ENCODE measurements at regions not wholly inside any gene's neighbourhood (a gene's known extent, or its start where the extent isn't known, plus 50 kb on each side); places are given as distances from the start of the nearest gene placed in this dataset.

GRCh38 chr13:40197936-40198595 lies 468.4 kb downstream of the FOXO1 start:
- intact Hi-C loops (cut with DNase I) = no loop called here
- DNase-seq (no peak), ATAC-seq (no peak)
- H3K9me3 ChIP-seq = no peaks in the 10 kb centered on the region
- no peak for TF ChIP-seq CTCF (IDR thresholded peaks at IDR 0.05)
- 70 to 72% (median 71%) methylated on average over 4 of the region's 4 CpGs for WGBS, 3 donors
- no peaks in the 10 kb centered on the region for H3K27me3 ChIP-seq (ENCODE audit: insufficient read depth in 3 of 3, low read length in 2 of 3)
- no peak overlapping the region for H3K27ac ChIP-seq
- H3K4me3 ChIP-seq = no peak overlapping the region
- H3K4me1 ChIP-seq = peaks cover 10% of the 10 kb centered on the region
- no peaks in the 10 kb centered on the region for H3K36me3 ChIP-seq (ENCODE audit: insufficient read depth in 1 of 2, low read depth in 1 of 2)

GRCh38 chr13:40200273-40200978 lies 466.0 kb downstream of the FOXO1 start:
- no peak for TF ChIP-seq CTCF (IDR thresholded peaks at IDR 0.05)
- no peak overlapping the region for H3K4me3 ChIP-seq
- H3K4me1 ChIP-seq = no peaks in the 10 kb centered on the region
- ATAC-seq (no peak), DNase-seq (no peak)
- intact Hi-C loops (cut with DNase I) = no loop called here
- 93 to 95% (median 95%) methylated on average over 2 of the region's 2 CpGs for WGBS, 3 donors
- H3K27ac ChIP-seq = no peak overlapping the region
- no peaks in the 10 kb centered on the region for H3K9me3 ChIP-seq
- H3K36me3 ChIP-seq (ENCODE audit: insufficient read depth in 1 of 2, low read depth in 1 of 2) = no peaks in the 10 kb centered on the region
- no peaks in the 10 kb centered on the region for H3K27me3 ChIP-seq (ENCODE audit: insufficient read depth in 3 of 3, low read length in 2 of 3)

GRCh38 chr13:40204246-40204645 lies 462.2 kb downstream of the FOXO1 start:
- peaks cover 11% of the 10 kb centered on the region for H3K4me1 ChIP-seq
- no peaks in the 10 kb centered on the region for H3K9me3 ChIP-seq
- DNase-seq = no peak
- no peak for TF ChIP-seq CTCF (IDR thresholded peaks at IDR 0.05)
- H3K27me3 ChIP-seq (ENCODE audit: insufficient read depth in 3 of 3, low read length in 2 of 3) = no peaks in the 10 kb centered on the region
- 96 to 97% (median 97%) methylated on average over 1 of the region's 1 CpG for WGBS, 3 donors
- no peak overlapping the region for H3K27ac ChIP-seq
- H3K36me3 ChIP-seq (ENCODE audit: insufficient read depth in 1 of 2, low read depth in 1 of 2) = no peaks in the 10 kb centered on the region
- intact Hi-C loops (cut with DNase I) = no loop called here
- no peak overlapping the region for H3K4me3 ChIP-seq
- no peak for ATAC-seq

- Histone ChIP-seq H3K36me3 (ENCODE audit: insufficient read depth in 1 of 2, low read depth in 1 of 2) (no peaks in the 10 kb centered on the region), H3K27ac (peak overlapping the region; percentile 62), H3K9me3 (no peaks in the 10 kb centered on the region), H3K4me1 (peaks cover 11% of the 10 kb centered on the region), H3K27me3 (ENCODE audit: insufficient read depth in 3 of 3, low read length in 2 of 3) (no peaks in the 10 kb centered on the region), H3K4me3 (no peak overlapping the region)
- WGBS, 3 donors = 53 to 78% (median 62%) methylated on average over 4 of the region's 4 CpGs
- ATAC-seq = peak; percentile 10 to 23 (median 18)
- intact Hi-C loops (cut with DNase I) = no loop called here
- TF ChIP-seq CTCF (IDR thresholded peaks at IDR 0.05) = no peak
- DNase-seq = no peak
Observed at GRCh38 chr13:40205771-40206240, 460.6 kb downstream of the FOXO1 start.
